HL-60 (cell line): ENCODE measurements at regions not wholly inside any gene's neighbourhood (a gene's known extent, or its start where the extent isn't known, plus 50 kb on each side); places are given as distances from the start of the nearest gene placed in this dataset.

Experiments
- DNase-seq, 2 experiments: peaks; one replicate each; pipeline ENCODE4 v3.0.0-alpha.2; 2010 to 2020; ENCODE audit warnings: low read depth in 1 of 2, low spot score in 1 of 2
- H3K27ac ChIP-seq: fragments of 250-450 bp; sonication (Bioruptor Pico); replicated peaks from 2 replicates; pipeline ENCODE4 v1.5.1; 2020; ENCODE audit warnings: mild to moderate bottlenecking, moderate library complexity
- H3K27me3 ChIP-seq: fragments of 250-450 bp; sonication (Bioruptor Pico); 2 replicates; pipeline ENCODE4 v1.5.1; 2021; ENCODE audit warnings: mild to moderate bottlenecking, moderate library complexity; ENCODE audit not compliant: insufficient read depth, poor library complexity, severe bottlenecking
- H3K4me3 ChIP-seq: replicated peaks from 2 replicates; pipeline ENCODE4 v1.5.1; 2011; ENCODE audit warnings: mild to moderate bottlenecking, control low read depth, low read length; ENCODE audit not compliant: insufficient read depth
- CTCF ChIP-seq: IDR thresholded peaks from one replicate; pipeline ENCODE4 v1.5.1; 2011; ENCODE audit warnings: low read length, control low read depth, inconsistent platforms; ENCODE audit not compliant: insufficient read depth
- GABPA ChIP-seq: IDR thresholded peaks from 2 replicates; pipeline ENCODE4 v1.6.1; 2012; ENCODE audit warnings: low read depth
- POLR2AphosphoS5 ChIP-seq: IDR thresholded peaks from 2 replicates; pipeline ENCODE4 v1.6.1; 2012; ENCODE audit warnings: low read depth
- SPI1 ChIP-seq: IDR thresholded peaks from 2 replicates; pipeline ENCODE4 v1.6.1; 2012; ENCODE audit warnings: low read depth, mild to moderate bottlenecking, borderline replicate concordance
- TF ChIP-seq, protein P1 (sequence below): IDR thresholded peaks from 2 replicates; pipeline ENCODE4 v1.6.1; 2012; ENCODE audit warnings: low read depth; ENCODE audit not compliant: insufficient replicate concordance

- TF ChIP-seq POLR2AphosphoS5, result no peak
- no peak for TF ChIP-seq CTCF
- no peak for TF ChIP-seq GABPA
- TF ChIP-seq, protein P1, sequence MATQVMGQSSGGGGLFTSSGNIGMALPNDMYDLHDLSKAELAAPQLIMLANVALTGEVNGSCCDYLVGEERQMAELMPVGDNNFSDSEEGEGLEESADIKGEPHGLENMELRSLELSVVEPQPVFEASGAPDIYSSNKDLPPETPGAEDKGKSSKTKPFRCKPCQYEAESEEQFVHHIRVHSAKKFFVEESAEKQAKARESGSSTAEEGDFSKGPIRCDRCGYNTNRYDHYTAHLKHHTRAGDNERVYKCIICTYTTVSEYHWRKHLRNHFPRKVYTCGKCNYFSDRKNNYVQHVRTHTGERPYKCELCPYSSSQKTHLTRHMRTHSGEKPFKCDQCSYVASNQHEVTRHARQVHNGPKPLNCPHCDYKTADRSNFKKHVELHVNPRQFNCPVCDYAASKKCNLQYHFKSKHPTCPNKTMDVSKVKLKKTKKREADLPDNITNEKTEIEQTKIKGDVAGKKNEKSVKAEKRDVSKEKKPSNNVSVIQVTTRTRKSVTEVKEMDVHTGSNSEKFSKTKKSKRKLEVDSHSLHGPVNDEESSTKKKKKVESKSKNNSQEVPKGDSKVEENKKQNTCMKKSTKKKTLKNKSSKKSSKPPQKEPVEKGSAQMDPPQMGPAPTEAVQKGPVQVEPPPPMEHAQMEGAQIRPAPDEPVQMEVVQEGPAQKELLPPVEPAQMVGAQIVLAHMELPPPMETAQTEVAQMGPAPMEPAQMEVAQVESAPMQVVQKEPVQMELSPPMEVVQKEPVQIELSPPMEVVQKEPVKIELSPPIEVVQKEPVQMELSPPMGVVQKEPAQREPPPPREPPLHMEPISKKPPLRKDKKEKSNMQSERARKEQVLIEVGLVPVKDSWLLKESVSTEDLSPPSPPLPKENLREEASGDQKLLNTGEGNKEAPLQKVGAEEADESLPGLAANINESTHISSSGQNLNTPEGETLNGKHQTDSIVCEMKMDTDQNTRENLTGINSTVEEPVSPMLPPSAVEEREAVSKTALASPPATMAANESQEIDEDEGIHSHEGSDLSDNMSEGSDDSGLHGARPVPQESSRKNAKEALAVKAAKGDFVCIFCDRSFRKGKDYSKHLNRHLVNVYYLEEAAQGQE, result no peak
- TF ChIP-seq SPI1, result no peak
- Histone ChIP-seq H3K4me3 (no peak overlapping the region), H3K27ac (no peak overlapping the region), H3K27me3 (no peaks in the 10 kb centered on the region)
- no peak for DNase-seq
These were observed 137.3 kb upstream of the RTL1 start for GRCh38 chr14:101040538-101041442.

- no peak overlapping the region for H3K4me3 ChIP-seq
- no peak overlapping the region for H3K27ac ChIP-seq
- TF ChIP-seq GABPA, result no peak
- TF ChIP-seq, protein P1, result no peak
- DNase-seq, result no peak
- no peaks in the 10 kb centered on the region for H3K27me3 ChIP-seq
These were observed 140.4 kb upstream of the RTL1 start for GRCh38 chr14:101043891-101044290.

GRCh38 chr14:101044741-101045140 lies 141.2 kb upstream of the RTL1 start:
- Histone ChIP-seq H3K27ac (no peak overlapping the region), H3K4me3 (no peak overlapping the region), H3K27me3 (no peaks in the 10 kb centered on the region)
- TF ChIP-seq, protein P1, result no peak
- TF ChIP-seq CTCF (no peak), POLR2AphosphoS5 (no peak), GABPA (no peak), SPI1 (no peak)
- DNase-seq, result no peak
